ENCODE measurements at regions not wholly inside any gene's neighbourhood (a gene's known extent, or its start where the extent isn't known, plus 50 kb on each side); places are given as distances from the start of the nearest gene placed in this dataset.

GRCh38 chr3:72411843-72412242, 436.4 kb downstream of the SHQ1 start:
- no TSS peak for BruUV-seq (replicated peaks)
- Histone ChIP-seq H2AK5ac (ENCODE audit: low read depth, low read length) (no peak overlapping the region), H3K4me3 (ENCODE audit: insufficient read depth, low read depth, low read length) (no peak overlapping the region), H4K5ac (ENCODE audit: low read depth, low read length) (no peak overlapping the region), H3K9ac (ENCODE audit: low read depth, low read length) (no peak overlapping the region), H2AK9ac (replicated peaks; ENCODE audit: low read depth, low read length, poor library complexity) (no peak overlapping the region), H3K27ac (ENCODE audit: insufficient read depth, low read length) (no peak overlapping the region), H2BK120ac (ENCODE audit: low read depth, low read length) (no peak overlapping the region), H4K91ac (ENCODE audit: insufficient read depth, low read depth, low read length) (no peak overlapping the region), H3K23ac (ENCODE audit: low read depth, low read length) (no peak overlapping the region), H3K27me3 (ENCODE audit: control insufficient read depth, insufficient read depth, low read length) (no peaks in the 10 kb centered on the region), H3K9me3 (ENCODE audit: control insufficient read depth, insufficient read depth, low read length) (no peaks in the 10 kb centered on the region), H3K36me3 (ENCODE audit: control insufficient read depth, insufficient read depth, low read length) (no peaks in the 10 kb centered on the region), H4K20me1 (ENCODE audit: insufficient read depth, low read length) (peaks cover 87% of the 10 kb centered on the region), H3K4me1 (ENCODE audit: control insufficient read depth, insufficient read depth, low read length) (peaks cover 9% of the 10 kb centered on the region), H2BK15ac (ENCODE audit: low read depth, low read length) (no peak overlapping the region), H3K9me1 (ENCODE audit: insufficient read depth, low read length) (peaks cover 8% of the 10 kb centered on the region), H3K14ac (replicated peaks; ENCODE audit: low read depth, low read length) (no peak overlapping the region), H3K18ac (ENCODE audit: low read depth, low read length) (no peak overlapping the region), H2AFZ (replicated peaks; ENCODE audit: low read length, poor library complexity) (no peak overlapping the region), H3K79me1 (ENCODE audit: low read depth in 1 of 2, low read length in 2 of 2) (peaks cover 33 to 68% of the 10 kb centered on the region in 2 experiments), H2BK5ac (ENCODE audit: low read depth, low read length, poor library complexity, severe bottlenecking) (no peak overlapping the region), H4K8ac (ENCODE audit: low read depth in 2 of 2, low read length in 2 of 2) (no peak overlapping the region), H2BK20ac (ENCODE audit: low read depth, low read length) (no peak overlapping the region), H3K4me2 (ENCODE audit: low read depth, low read length) (no peak overlapping the region), H3K4ac (ENCODE audit: low read depth, low read length) (no peak overlapping the region), H3K56ac (ENCODE audit: extremely low read depth, insufficient read depth, low read length) (no peak overlapping the region)
- no peak for TF ChIP-seq SMC3 (IDR thresholded peaks at IDR 0.05; ENCODE audit: low read depth, low read length)
- TF ChIP-seq NFE2L2 (IDR thresholded peaks at IDR 0.05; ENCODE audit: low read depth, low read length) = no peak
- no peak for TF ChIP-seq POLR2A (IDR thresholded peaks at IDR 0.05; ENCODE audit: low read depth, low read length)
- no peak for TF ChIP-seq CHD1 (IDR thresholded peaks at IDR 0.05; ENCODE audit: low read depth, low read length)
- no peak for TF ChIP-seq MAZ (IDR thresholded peaks at IDR 0.05; ENCODE audit: borderline replicate concordance, low read depth, low read length)
- TF ChIP-seq FOS (IDR thresholded peaks at IDR 0.05; ENCODE audit: low read depth, low read length) = no peak
- TF ChIP-seq USF2 (IDR thresholded peaks at IDR 0.05; ENCODE audit: low read depth, low read length) = no peak
- no peak for TF ChIP-seq RAD21 (IDR thresholded peaks at IDR 0.05; ENCODE audit: low read length)
- TF ChIP-seq RCOR1 (IDR thresholded peaks at IDR 0.05; ENCODE audit: insufficient replicate concordance, low read length) = no peak
- TF ChIP-seq MAFK (IDR thresholded peaks at IDR 0.05; ENCODE audit: low read depth, low read length) = no peak
- no peak for TF ChIP-seq CTCF (conservative IDR thresholded peaks at IDR 0.05; ENCODE audit: low read depth, low read length)
- TF ChIP-seq BHLHE40 (IDR thresholded peaks at IDR 0.05; ENCODE audit: low read depth, low read length) = no peak
- TF ChIP-seq CEBPB (IDR thresholded peaks at IDR 0.05; ENCODE audit: low read depth, low read length) = no peak
- TF ChIP-seq MXI1 (IDR thresholded peaks at IDR 0.05; ENCODE audit: borderline replicate concordance, low read depth, low read length) = no peak
- TF ChIP-seq ELK1 (IDR thresholded peaks at IDR 0.05; ENCODE audit: borderline replicate concordance, low read depth, low read length) = no peak
- no peak for TF ChIP-seq RFX5 (IDR thresholded peaks at IDR 0.05; ENCODE audit: low read depth, low read length)
- dilution Hi-C loops (cut with HindIII; ENCODE audit: low sequenced_read_pairs, unreplicated experiment) (no loop called here), intact Hi-C loops (cut with micrococcal nuclease) (loop anchor here (1.0 kb wide), 1 partner anchor 339 kb away; no protein-coding TSS in a partner anchor), in situ Hi-C loops (cut with MboI; ENCODE audit: low sequenced_read_pairs) (no loop called here)
- POLR2A ChIA-PET (ENCODE audit: unreplicated experiment) = no interaction called here
- WGBS, 2 experiments (ENCODE audit: extremely low coverage in 2 of 2, insufficient read length in 1 of 2) = no CpG with 5 or more reads among the region's 1 CpG
- CTCF ChIA-PET = interaction anchor here (0.6 to 1.6 kb wide), 3 partner anchors 9 to 253 kb away, joined by 3 read pairs; no protein-coding TSS in a partner anchor
- DNase-seq (no peak), ATAC-seq (ENCODE audit: low read depth) (no peak)

Measured in IMR-90 (cell line).